NB4 (cell line): ENCODE measurements at regions not wholly inside any gene's neighbourhood (a gene's known extent, or its start where the extent isn't known, plus 50 kb on each side); places are given as distances from the start of the nearest gene placed in this dataset.

Experiments used
- CTCF ChIP-seq: IDR thresholded peaks from one replicate; pipeline ENCODE4 v1.5.1; 2012; ENCODE audit warnings: low read depth, low read length
- MAX ChIP-seq: IDR thresholded peaks from 2 replicates; pipeline ENCODE4 v1.6.1; 2011; ENCODE audit warnings: low read depth, low read length
- MYC ChIP-seq: IDR thresholded peaks from 2 replicates; pipeline ENCODE4 v1.6.1; 2011; ENCODE audit warnings: low read depth, low read length
- POLR2A ChIP-seq: IDR thresholded peaks from 2 replicates; pipeline ENCODE4 v1.6.1; 2011; ENCODE audit warnings: mild to moderate bottlenecking; ENCODE audit not compliant: insufficient read length; ENCODE audit errors: extremely low read depth

- TF ChIP-seq CTCF (no peak), POLR2A (no peak), MYC (no peak), MAX (no peak)
Measured at GRCh38 chr3:106257172-106257571, 388.4 kb upstream of the CBLB start.
